ENCODE measurements at regions not wholly inside any gene's neighbourhood (a gene's known extent, or its start where the extent isn't known, plus 50 kb on each side); places are given as distances from the start of the nearest gene placed in this dataset.

DNA sequence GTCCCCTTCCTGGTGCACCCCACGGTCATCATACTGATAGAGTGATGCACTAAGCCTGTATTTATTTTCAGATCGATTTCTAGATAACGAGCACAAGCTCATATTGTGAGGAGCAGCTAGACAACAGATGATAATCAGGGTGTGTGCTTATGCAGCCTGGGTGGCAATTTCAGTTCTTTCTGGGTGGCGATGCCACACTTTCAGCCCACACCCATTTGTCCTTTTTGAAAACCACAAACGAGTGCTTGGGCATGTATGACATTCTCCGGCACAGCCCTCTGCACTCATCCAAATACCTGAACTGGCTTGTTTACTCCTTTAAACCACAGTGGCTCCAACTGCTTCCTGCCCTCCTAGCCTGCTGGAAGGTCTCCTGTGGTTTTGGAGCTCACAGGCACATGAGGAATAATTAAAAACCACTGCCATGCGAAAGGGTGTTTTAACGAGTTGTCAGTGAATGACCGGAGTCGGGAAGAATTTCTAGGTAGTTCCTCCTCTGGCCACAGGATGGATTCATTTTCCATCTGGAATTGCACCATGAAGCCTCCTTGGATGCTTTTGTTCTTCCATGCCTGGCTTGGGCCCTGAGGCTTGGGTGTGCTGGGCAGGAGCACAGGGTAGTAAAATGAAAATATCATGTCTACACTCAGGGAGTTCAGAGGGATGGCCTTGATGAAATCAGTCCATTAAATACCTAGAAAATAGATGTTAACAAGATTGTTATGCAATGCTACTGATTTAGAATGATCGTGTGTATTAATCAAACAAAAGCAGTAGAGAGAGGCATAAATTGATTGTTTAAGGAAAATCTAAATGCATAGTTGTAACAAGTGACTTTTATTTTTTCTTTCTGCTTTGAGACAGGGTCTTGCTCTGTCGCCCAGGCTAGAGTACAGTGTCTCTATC, 52.4 kb upstream of the ITGB1 start:
- TF ChIP-seq, protein P1, sequence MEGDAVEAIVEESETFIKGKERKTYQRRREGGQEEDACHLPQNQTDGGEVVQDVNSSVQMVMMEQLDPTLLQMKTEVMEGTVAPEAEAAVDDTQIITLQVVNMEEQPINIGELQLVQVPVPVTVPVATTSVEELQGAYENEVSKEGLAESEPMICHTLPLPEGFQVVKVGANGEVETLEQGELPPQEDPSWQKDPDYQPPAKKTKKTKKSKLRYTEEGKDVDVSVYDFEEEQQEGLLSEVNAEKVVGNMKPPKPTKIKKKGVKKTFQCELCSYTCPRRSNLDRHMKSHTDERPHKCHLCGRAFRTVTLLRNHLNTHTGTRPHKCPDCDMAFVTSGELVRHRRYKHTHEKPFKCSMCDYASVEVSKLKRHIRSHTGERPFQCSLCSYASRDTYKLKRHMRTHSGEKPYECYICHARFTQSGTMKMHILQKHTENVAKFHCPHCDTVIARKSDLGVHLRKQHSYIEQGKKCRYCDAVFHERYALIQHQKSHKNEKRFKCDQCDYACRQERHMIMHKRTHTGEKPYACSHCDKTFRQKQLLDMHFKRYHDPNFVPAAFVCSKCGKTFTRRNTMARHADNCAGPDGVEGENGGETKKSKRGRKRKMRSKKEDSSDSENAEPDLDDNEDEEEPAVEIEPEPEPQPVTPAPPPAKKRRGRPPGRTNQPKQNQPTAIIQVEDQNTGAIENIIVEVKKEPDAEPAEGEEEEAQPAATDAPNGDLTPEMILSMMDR (IDR thresholded peaks at IDR 0.05; ENCODE audit: insufficient read depth, low read length, poor library complexity, severe bottlenecking): no peak
- no peak for TF ChIP-seq EZH2phosphoT487 (conservative IDR thresholded peaks at IDR 0.05; ENCODE audit: low read length)

Measured in SU-DHL-6 (cell line).